MM.1S (cell line): ENCODE measurements at regions not wholly inside any gene's neighbourhood (a gene's known extent, or its start where the extent isn't known, plus 50 kb on each side); places are given as distances from the start of the nearest gene placed in this dataset.

Experiments
- CTCF ChIP-seq: fragments of 300-600 bp; sonication (generic); IDR thresholded peaks from 2 replicates; pipeline ENCODE4 v1.5.1; 2016; ENCODE audit warnings: antibody characterized with exemption, low read length, mixed read lengths
- EZH2 ChIP-seq: fragments of 300-600 bp; sonication (generic); optimal IDR thresholded peaks from 2 replicates; pipeline ENCODE3; 2017; ENCODE audit warnings: low read depth, mild to moderate bottlenecking, antibody characterized with exemption, low read length, mixed read lengths
- EZH2phosphoT487 ChIP-seq: fragments of 300-600 bp; sonication (generic); IDR thresholded peaks from 2 replicates; pipeline ENCODE4 v1.6.1; 2018; ENCODE audit warnings: antibody characterized with exemption, low read length

GRCh38 chr4:175457956-175458355, 354.1 kb downstream of the GPM6A start:
- TF ChIP-seq CTCF: no peak
- no peak for TF ChIP-seq EZH2
- TF ChIP-seq EZH2phosphoT487: no peak
